D721Med (cell line): ENCODE measurements at regions not wholly inside any gene's neighbourhood (a gene's known extent, or its start where the extent isn't known, plus 50 kb on each side); places are given as distances from the start of the nearest gene placed in this dataset.

Experiments used
- DNase-seq: peaks from one replicate; pipeline ENCODE4 v3.0.0; 2011; ENCODE audit warnings: low spot score; ENCODE audit not compliant: insufficient read length
- FAIRE-seq: peaks from 2 replicates; lab custom pipeline; 2011; peaks lifted over from hg19 to GRCh38; lab: Jason Lieb, UNC
- CTCF ChIP-seq: IDR thresholded peaks from 2 replicates; pipeline ENCODE4 v1.5.1; 2012; ENCODE audit warnings: mild to moderate bottlenecking, control low read depth; ENCODE audit not compliant: insufficient read depth; ENCODE audit errors: missing control alignments

- FAIRE-seq (no peak), DNase-seq (no peak)
- no peak for TF ChIP-seq CTCF
Measured at GRCh38 chr9:90979639-90980038, 178.0 kb downstream of the SYK start.

- FAIRE-seq (no peak), DNase-seq (no peak)
- no peak for TF ChIP-seq CTCF
Measured at GRCh38 chr9:90981726-90982125, 180.1 kb downstream of the SYK start.

- DNase-seq (no peak), FAIRE-seq (no peak)
- TF ChIP-seq CTCF = no peak
Measured at GRCh38 chr9:90983394-90983793, 181.8 kb downstream of the SYK start.

- no peak for DNase-seq
- FAIRE-seq = no peak
- no peak for TF ChIP-seq CTCF
Measured at GRCh38 chr9:90985631-90986030, 184.0 kb downstream of the SYK start.

GRCh38 chr9:90986161-90986560 is 184.5 kb downstream of the SYK start:
- DNase-seq (no peak), FAIRE-seq (no peak)
- TF ChIP-seq CTCF = no peak

- no peak for TF ChIP-seq CTCF
- DNase-seq (no peak), FAIRE-seq (no peak)
Measured at GRCh38 chr9:90987566-90987965, 185.9 kb downstream of the SYK start.

GRCh38 chr9:90988318-90988717 is 186.7 kb downstream of the SYK start:
- DNase-seq (no peak), FAIRE-seq (no peak)
- TF ChIP-seq CTCF = no peak
